IMR-90 (cell line): ENCODE measurements at regions not wholly inside any gene's neighbourhood (a gene's known extent, or its start where the extent isn't known, plus 50 kb on each side); places are given as distances from the start of the nearest gene placed in this dataset.

Experiments
- ATAC-seq: fragments of 200-7000 bp; cut with Tn5 transposase; 2 replicates; pipeline ENCODE4 v1.9.1; 2020; ENCODE audit warnings: low read depth, mild to moderate bottlenecking, moderate library complexity
- BruUV-seq: library from RNA; stranded (reverse); fragments of 400-500 nt; replicated peaks from 2 replicates; lab custom pipeline; 2021; lab: Mats Ljungman, UMichigan
- CTCF ChIA-PET: fragments of 300-600 bp; formaldehyde crosslinking; extraction: SDS; loops from one replicate; lab custom pipeline; 2021; ENCODE audit warnings: antibody characterized with exemption; lab: Yijun Ruan, JAX
- POLR2A ChIA-PET: fragments of 300-600 bp; sonication (Branson Sonifier 250); formaldehyde crosslinking; loops from one replicate; lab custom pipeline; 2022; ENCODE audit warnings: antibody characterized with exemption; ENCODE audit not compliant: unreplicated experiment; lab: Charles Lee
- DNase-seq: peaks from one replicate; pipeline ENCODE4 v3.0.0; 2013
- H2AFZ ChIP-seq: replicated peaks from 2 replicates; pipeline ENCODE3; 2013; ENCODE audit warnings: low read length, mild to moderate bottlenecking; ENCODE audit not compliant: poor library complexity
- H2AK5ac ChIP-seq: 2 replicates; pipeline ENCODE4 v1.6.1; 2013; ENCODE audit warnings: low read depth, low read length, inconsistent platforms
- H2AK9ac ChIP-seq: replicated peaks from 2 replicates; pipeline ENCODE3; 2013; ENCODE audit warnings: mild to moderate bottlenecking, low read depth, low read length, moderate library complexity; ENCODE audit not compliant: poor library complexity
- H2BK120ac ChIP-seq: 2 replicates; pipeline ENCODE4 v1.6.1; 2013; ENCODE audit warnings: low read depth, low read length, inconsistent platforms
- H2BK15ac ChIP-seq: 3 replicates; pipeline ENCODE4 v1.6.1; 2013; ENCODE audit warnings: low read depth, low read length, inconsistent platforms
- H2BK20ac ChIP-seq: 2 replicates; pipeline ENCODE4 v1.6.1; 2013; ENCODE audit warnings: low read depth, mild to moderate bottlenecking, inconsistent platforms, low read length, moderate library complexity
- H2BK5ac ChIP-seq: 2 replicates; pipeline ENCODE4 v1.6.1; 2013; ENCODE audit warnings: mild to moderate bottlenecking, low read depth, low read length, inconsistent platforms; ENCODE audit not compliant: poor library complexity, severe bottlenecking
- H3K14ac ChIP-seq: replicated peaks from 2 replicates; pipeline ENCODE4 v1.6.1; 2013; ENCODE audit warnings: low read depth, low read length, inconsistent platforms
- H3K18ac ChIP-seq: 2 replicates; pipeline ENCODE4 v1.6.1; 2013; ENCODE audit warnings: low read depth, low read length, control low read depth
- H3K23ac ChIP-seq: 2 replicates; pipeline ENCODE4 v1.6.1; 2013; ENCODE audit warnings: low read depth, low read length, inconsistent platforms
- H3K27ac ChIP-seq: 2 replicates; pipeline ENCODE4 v1.5.1; 2013; ENCODE audit warnings: mild to moderate bottlenecking, control low read depth, low read length; ENCODE audit not compliant: insufficient read depth
- H3K27me3 ChIP-seq: 2 replicates; pipeline ENCODE4 v1.6.1; 2013; ENCODE audit warnings: low read length; ENCODE audit not compliant: control insufficient read depth, insufficient read depth
- H3K36me3 ChIP-seq: 2 replicates; pipeline ENCODE4 v1.6.1; 2013; ENCODE audit warnings: low read length, mixed read lengths; ENCODE audit not compliant: control insufficient read depth, insufficient read depth
- H3K4ac ChIP-seq: 2 replicates; pipeline ENCODE4 v1.6.1; 2013; ENCODE audit warnings: low read depth, low read length, inconsistent platforms
- H3K4me1 ChIP-seq: 2 replicates; pipeline ENCODE4 v1.6.1; 2013; ENCODE audit warnings: low read length, mixed read lengths; ENCODE audit not compliant: control insufficient read depth, insufficient read depth
- H3K4me2 ChIP-seq: 2 replicates; pipeline ENCODE4 v1.6.1; 2013; ENCODE audit warnings: low read depth, mild to moderate bottlenecking, control low read depth, low read length, moderate library complexity
- H3K4me3 ChIP-seq: 2 replicates; pipeline ENCODE4 v1.5.1; 2013; ENCODE audit warnings: low read depth, mild to moderate bottlenecking, control low read depth, low read length, moderate library complexity; ENCODE audit not compliant: insufficient read depth
- H3K56ac ChIP-seq: 2 replicates; pipeline ENCODE4 v1.6.1; 2013; ENCODE audit warnings: low read length, inconsistent platforms; ENCODE audit not compliant: insufficient read depth; ENCODE audit errors: extremely low read depth
- H3K79me1 ChIP-seq, 2 experiments: 2 replicates each; pipeline ENCODE4 v1.6.1; 2013; ENCODE audit warnings: low read length in 2 of 2, inconsistent platforms in 1 of 2, low read depth in 1 of 2
- H3K9ac ChIP-seq: 2 replicates; pipeline ENCODE4 v1.6.1; 2013; ENCODE audit warnings: low read depth, low read length, control low read depth
- H3K9me1 ChIP-seq: 2 replicates; pipeline ENCODE4 v1.6.1; 2013; ENCODE audit warnings: low read length, inconsistent platforms; ENCODE audit not compliant: insufficient read depth
- H3K9me3 ChIP-seq: 2 replicates; pipeline ENCODE4 v1.6.1; 2013; ENCODE audit warnings: low read length; ENCODE audit not compliant: control insufficient read depth, insufficient read depth
- H4K20me1 ChIP-seq: 2 replicates; pipeline ENCODE4 v1.6.1; 2013; ENCODE audit warnings: low read length, inconsistent platforms; ENCODE audit not compliant: insufficient read depth
- H4K5ac ChIP-seq: 2 replicates; pipeline ENCODE4 v1.6.1; 2013; ENCODE audit warnings: mild to moderate bottlenecking, low read depth, low read length, control low read depth
- H4K8ac ChIP-seq, 2 experiments: 2 replicates each; pipeline ENCODE4 v1.6.1; 2013; ENCODE audit warnings: low read depth in 2 of 2, low read length in 2 of 2, control low read depth in 1 of 2, inconsistent platforms in 1 of 2
- H4K91ac ChIP-seq: 2 replicates; pipeline ENCODE4 v1.6.1; 2013; ENCODE audit warnings: low read depth, low read length, inconsistent platforms; ENCODE audit not compliant: insufficient read depth
- BHLHE40 ChIP-seq: fragments of 150-350 bp; IDR thresholded peaks from 2 replicates; pipeline ENCODE4 v1.6.1; 2016; ENCODE audit warnings: mild to moderate bottlenecking, low read depth, low read length
- CEBPB ChIP-seq: IDR thresholded peaks from 2 replicates; pipeline ENCODE4 v1.6.1; 2012; ENCODE audit warnings: low read depth, low read length, improper control_type of control experiment
- CHD1 ChIP-seq: IDR thresholded peaks from 2 replicates; pipeline ENCODE4 v1.6.1; 2012; ENCODE audit warnings: low read depth, low read length, improper control_type of control experiment
- ELK1 ChIP-seq: fragments of 150-350 bp; IDR thresholded peaks from 2 replicates; pipeline ENCODE4 v1.6.1; 2016; ENCODE audit warnings: low read depth, mild to moderate bottlenecking, low read length, moderate library complexity, borderline replicate concordance
- FOS ChIP-seq: fragments of 150-350 bp; IDR thresholded peaks from 2 replicates; pipeline ENCODE4 v1.6.1; 2016; ENCODE audit warnings: low read depth, low read length
- MAFK ChIP-seq: IDR thresholded peaks from 2 replicates; pipeline ENCODE4 v1.6.1; 2012; ENCODE audit warnings: low read depth, low read length, improper control_type of control experiment
- MAZ ChIP-seq: IDR thresholded peaks from 2 replicates; pipeline ENCODE4 v1.6.1; 2012; ENCODE audit warnings: low read depth, mild to moderate bottlenecking, low read length, improper control_type of control experiment, moderate library complexity, borderline replicate concordance
- MXI1 ChIP-seq: IDR thresholded peaks from 2 replicates; pipeline ENCODE4 v1.6.1; 2012; ENCODE audit warnings: low read depth, mild to moderate bottlenecking, low read length, moderate library complexity, borderline replicate concordance
- NFE2L2 ChIP-seq: fragments of 150-350 bp; IDR thresholded peaks from 2 replicates; pipeline ENCODE4 v1.6.1; 2016; ENCODE audit warnings: low read depth, mild to moderate bottlenecking, low read length
- POLR2A ChIP-seq: IDR thresholded peaks from 2 replicates; pipeline ENCODE4 v1.6.1; 2012; ENCODE audit warnings: mild to moderate bottlenecking, low read depth, low read length
- RAD21 ChIP-seq: IDR thresholded peaks from 2 replicates; pipeline ENCODE4 v1.6.1; 2012; ENCODE audit warnings: low read length, improper control_type of control experiment
- RCOR1 ChIP-seq: IDR thresholded peaks from 2 replicates; pipeline ENCODE4 v1.6.1; 2012; ENCODE audit warnings: mild to moderate bottlenecking, low read length, improper control_type of control experiment; ENCODE audit not compliant: insufficient replicate concordance
- RFX5 ChIP-seq: IDR thresholded peaks from 2 replicates; pipeline ENCODE4 v1.8.0; 2012; ENCODE audit warnings: low read depth, mild to moderate bottlenecking, low read length, moderate library complexity
- SMC3 ChIP-seq: fragments of 150-350 bp; IDR thresholded peaks from 2 replicates; pipeline ENCODE4 v1.6.1; 2016; ENCODE audit warnings: low read depth, mild to moderate bottlenecking, antibody characterized with exemption, low read length, moderate library complexity
- whole genome bisulfite sequencing, 2 experiments: methylation state at CpG; one replicate each; pipeline versions ENCODE4 v1.1.5 to v1.1.7; 2013; ENCODE audit warnings: missing lambda C conversion rate in 2 of 2; ENCODE audit not compliant: insufficient read length in 1 of 2; ENCODE audit errors: extremely low coverage in 2 of 2; 5-methylcytosine and 5-hydroxymethylcytosine counted together
- dilution Hi-C: fragments of 300-500 bp; cut with HindIII; formaldehyde crosslinking; loops from one replicate; pipeline ENCODE4 v1.14.3; 2018; ENCODE audit warnings: low sequenced_read_pairs; ENCODE audit not compliant: unreplicated experiment
- in situ Hi-C: fragments of 300-500 bp; cut with MboI; formaldehyde crosslinking; loops from 3 replicates; pipeline ENCODE4 v1.14.3; 2019; ENCODE audit warnings: low sequenced_read_pairs, inconsistent platforms, mixed read lengths
- intact Hi-C: fragments of 100-400 bp; cut with micrococcal nuclease; formaldehyde crosslinking; loops from 2 replicates; pipeline ENCODE4 v1.10.0; 2022
- TF ChIP-seq, protein P1 (sequence below): fragments of 150-350 bp; IDR thresholded peaks from 2 replicates; pipeline ENCODE4 v1.6.1; 2017; ENCODE audit warnings: mild to moderate bottlenecking, antibody characterized with exemption, low read length, low read depth
- TF ChIP-seq, protein P2 (sequence below): conservative IDR thresholded peaks from 2 replicates; pipeline ENCODE4 v1.5.1; 2012; ENCODE audit warnings: mild to moderate bottlenecking, low read depth, low read length, improper control_type of control experiment

- H3K9ac ChIP-seq, result no peak overlapping the region; the same call in 1 of the 2 replicates
- H3K56ac ChIP-seq, result no peak overlapping the region
- ATAC-seq, result peak; percentile 45
Observed at GRCh38 chr3:194277786-194278130, 73.4 kb downstream of the CPN2 start.

More at GRCh38 chr3:194277786-194278130, 73.4 kb downstream of the CPN2 start:
- no peak overlapping the region; the same call in 1 of the 2 replicates for H3K4me2 ChIP-seq
- H3K79me1 ChIP-seq, result no peaks in the 10 kb centered on the region
- no peak overlapping the region for H3K4me3 ChIP-seq
- no peak overlapping the region for H3K14ac ChIP-seq
- intact Hi-C loops (no loop called here), in situ Hi-C loops (no loop called here), dilution Hi-C loops (no loop called here)
- no peaks in the 10 kb centered on the region for H4K20me1 ChIP-seq
- H2AK9ac ChIP-seq, result peak overlapping the region; percentile 47
- no peak overlapping the region; the same call in 1 of the 2 replicates for H4K5ac ChIP-seq
- peaks cover 10% of the 10 kb centered on the region; the same call in 1 of the 2 replicates for H3K4me1 ChIP-seq
- no peak overlapping the region for H3K23ac ChIP-seq
- ChIA-PET CTCF (no interaction called here), POLR2A (no interaction called here)
- no peak overlapping the region for H4K8ac ChIP-seq
- no peaks in the 10 kb centered on the region for H3K36me3 ChIP-seq
- H3K27ac ChIP-seq, result peak overlapping the region; percentile 41; the same call in 1 of the 2 replicates
- no peak overlapping the region for H2BK20ac ChIP-seq
- H2AFZ ChIP-seq, result peak overlapping the region; percentile 80
- no peak overlapping the region for H2BK5ac ChIP-seq
- H2AK5ac ChIP-seq, result no peak overlapping the region
- no peaks in the 10 kb centered on the region for H3K9me1 ChIP-seq
- H2BK15ac ChIP-seq, result no peak overlapping the region; the same call in 2 of the 3 replicates
- peak; percentile 33 for DNase-seq
- no CpG with 5 or more reads among the region's 6 CpGs for WGBS, 2 experiments
- H3K4ac ChIP-seq, result no peak overlapping the region
- no TSS peak for BruUV-seq
- no peaks in the 10 kb centered on the region for H3K9me3 ChIP-seq
- no peak overlapping the region for H2BK120ac ChIP-seq
- TF ChIP-seq CHD1 (no peak), SMC3 (no peak), FOS (no peak), ELK1 (no peak), POLR2A (no peak), MAZ (no peak), MXI1 (no peak), NFE2L2 (no peak), RAD21 (no peak), RFX5 (no peak), BHLHE40 (no peak), MAFK (no peak), RCOR1 (no peak), CEBPB (no peak)
- TF ChIP-seq, protein P1, sequence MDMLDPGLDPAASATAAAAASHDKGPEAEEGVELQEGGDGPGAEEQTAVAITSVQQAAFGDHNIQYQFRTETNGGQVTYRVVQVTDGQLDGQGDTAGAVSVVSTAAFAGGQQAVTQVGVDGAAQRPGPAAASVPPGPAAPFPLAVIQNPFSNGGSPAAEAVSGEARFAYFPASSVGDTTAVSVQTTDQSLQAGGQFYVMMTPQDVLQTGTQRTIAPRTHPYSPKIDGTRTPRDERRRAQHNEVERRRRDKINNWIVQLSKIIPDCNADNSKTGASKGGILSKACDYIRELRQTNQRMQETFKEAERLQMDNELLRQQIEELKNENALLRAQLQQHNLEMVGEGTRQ, result no peak
- TF ChIP-seq, protein P2, sequence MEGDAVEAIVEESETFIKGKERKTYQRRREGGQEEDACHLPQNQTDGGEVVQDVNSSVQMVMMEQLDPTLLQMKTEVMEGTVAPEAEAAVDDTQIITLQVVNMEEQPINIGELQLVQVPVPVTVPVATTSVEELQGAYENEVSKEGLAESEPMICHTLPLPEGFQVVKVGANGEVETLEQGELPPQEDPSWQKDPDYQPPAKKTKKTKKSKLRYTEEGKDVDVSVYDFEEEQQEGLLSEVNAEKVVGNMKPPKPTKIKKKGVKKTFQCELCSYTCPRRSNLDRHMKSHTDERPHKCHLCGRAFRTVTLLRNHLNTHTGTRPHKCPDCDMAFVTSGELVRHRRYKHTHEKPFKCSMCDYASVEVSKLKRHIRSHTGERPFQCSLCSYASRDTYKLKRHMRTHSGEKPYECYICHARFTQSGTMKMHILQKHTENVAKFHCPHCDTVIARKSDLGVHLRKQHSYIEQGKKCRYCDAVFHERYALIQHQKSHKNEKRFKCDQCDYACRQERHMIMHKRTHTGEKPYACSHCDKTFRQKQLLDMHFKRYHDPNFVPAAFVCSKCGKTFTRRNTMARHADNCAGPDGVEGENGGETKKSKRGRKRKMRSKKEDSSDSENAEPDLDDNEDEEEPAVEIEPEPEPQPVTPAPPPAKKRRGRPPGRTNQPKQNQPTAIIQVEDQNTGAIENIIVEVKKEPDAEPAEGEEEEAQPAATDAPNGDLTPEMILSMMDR, result no peak
- H3K27me3 ChIP-seq, result peaks cover 22% of the 10 kb centered on the region; the same call in 1 of the 2 replicates
- H3K18ac ChIP-seq, result no peak overlapping the region; the same call in 1 of the 2 replicates
- no peak overlapping the region for H4K91ac ChIP-seq
